Keratinocyte (primary cell): ENCODE measurements at regions not wholly inside any gene's neighbourhood (a gene's known extent, or its start where the extent isn't known, plus 50 kb on each side); places are given as distances from the start of the nearest gene placed in this dataset.

Experiments used
- DNase-seq: peaks from one replicate; pipeline ENCODE4 v3.0.0-alpha.2; 2011; ENCODE audit warnings: low read depth, missing footprints, low spot score
- FAIRE-seq: peaks from 2 replicates; lab custom pipeline; 2011; peaks lifted over from hg19 to GRCh38; lab: Jason Lieb, UNC
- H2AFZ ChIP-seq: 2 replicates; pipeline ENCODE4 v1.6.0; 2012; ENCODE audit warnings: low read length, control low read depth, inconsistent platforms; ENCODE audit not compliant: control insufficient read depth
- H3K27ac ChIP-seq: 2 replicates; pipeline ENCODE4 v1.5.1; 2011; ENCODE audit warnings: low read length; ENCODE audit not compliant: control insufficient read depth, insufficient read depth
- H3K27me3 ChIP-seq: 3 replicates; pipeline ENCODE4 v1.6.0; 2011; ENCODE audit warnings: low read length; ENCODE audit not compliant: control insufficient read depth, insufficient read depth; ENCODE audit errors: extremely low read depth
- H3K36me3 ChIP-seq, 2 experiments: 2 replicates in 1 of 2; 3 replicates in 1 of 2; pipeline ENCODE4 v1.5.1; 2011; ENCODE audit warnings: low read length in 2 of 2, mild to moderate bottlenecking in 1 of 2; ENCODE audit not compliant: control insufficient read depth in 2 of 2, insufficient read depth in 2 of 2; ENCODE audit errors: extremely low read depth in 1 of 2
- H3K4me1 ChIP-seq: 3 replicates; pipeline ENCODE4 v1.5.1; 2011; ENCODE audit warnings: low read length; ENCODE audit not compliant: control insufficient read depth, insufficient read depth; ENCODE audit errors: extremely low read depth
- H3K4me2 ChIP-seq: 3 replicates; pipeline ENCODE4 v1.6.0; 2011; ENCODE audit warnings: low read depth, low read length; ENCODE audit not compliant: control insufficient read depth, insufficient read depth; ENCODE audit errors: extremely low read depth
- H3K4me3 ChIP-seq, 3 experiments: fragments of 200-600 bp in 1 of 3; sonication (generic) in 1 of 3; 2 replicates in 2 of 3; 3 replicates in 1 of 3; pipeline ENCODE4 v1.5.1; 2011 to 2016; ENCODE audit warnings: low read length in 3 of 3, mild to moderate bottlenecking in 3 of 3, control low read depth in 2 of 3, inconsistent platforms in 1 of 3, low read depth in 1 of 3, mixed read lengths in 1 of 3, mixed run types in 1 of 3, moderate library complexity in 1 of 3; ENCODE audit not compliant: control insufficient read depth in 2 of 3, insufficient read depth in 2 of 3; ENCODE audit errors: extremely low read depth in 1 of 3
- H3K79me2 ChIP-seq: 2 replicates; pipeline ENCODE4 v1.6.0; 2012; ENCODE audit warnings: low read length; ENCODE audit not compliant: control insufficient read depth, insufficient read depth
- H3K9ac ChIP-seq: 3 replicates; pipeline ENCODE4 v1.6.0; 2011; ENCODE audit warnings: low read length; ENCODE audit not compliant: control insufficient read depth, insufficient read depth; ENCODE audit errors: extremely low read depth
- H3K9me1 ChIP-seq: 3 replicates; pipeline ENCODE4 v1.6.0; 2011; ENCODE audit warnings: low read length; ENCODE audit not compliant: control insufficient read depth, insufficient read depth; ENCODE audit errors: extremely low read depth
- H3K9me3 ChIP-seq: 2 replicates; pipeline ENCODE4 v1.5.1; 2012; ENCODE audit warnings: low read depth, low read length; ENCODE audit not compliant: control insufficient read depth
- H4K20me1 ChIP-seq: 3 replicates; pipeline ENCODE4 v1.6.0; 2011; ENCODE audit warnings: low read length; ENCODE audit not compliant: control insufficient read depth, insufficient read depth; ENCODE audit errors: extremely low read depth
- CTCF ChIP-seq, 3 experiments: IDR thresholded peaks in 1 of 3; conservative IDR thresholded peaks in 1 of 3; optimal IDR thresholded peaks in 1 of 3; 2 replicates in 2 of 3; 3 replicates in 1 of 3; pipeline versions ENCODE3 to v1.5.1; 2011; ENCODE audit warnings: low read length in 3 of 3, mild to moderate bottlenecking in 3 of 3, moderate library complexity in 2 of 3, control low read depth in 1 of 3, inconsistent platforms in 1 of 3; ENCODE audit not compliant: insufficient read depth in 2 of 3; ENCODE audit errors: extremely low read depth in 1 of 3
- EZH2 ChIP-seq: IDR thresholded peaks from one replicate; pipeline ENCODE4 v1.6.1; 2012; ENCODE audit warnings: inconsistent platforms, mild to moderate bottlenecking, low read length, moderate library complexity
- dilution Hi-C: fragments of 300-500 bp; cut with MboI; formaldehyde crosslinking; loops from one replicate; pipeline ENCODE4 v1.7.0; 2020; ENCODE audit warnings: low sequenced_read_pairs; ENCODE audit not compliant: extremely low pct_ligation_motif_present

- FAIRE-seq = no peak
These were observed 132.4 kb upstream of the ITGA6 start for GRCh38 chr2:172294983-172295382.

GRCh38 chr2:172295677-172296076, 131.7 kb upstream of the ITGA6 start:
- dilution Hi-C loops = no loop called here
- Histone ChIP-seq H4K20me1 (no peaks in the 10 kb centered on the region), H3K4me1 (peaks cover 17% of the 10 kb centered on the region), H3K27me3 (no peaks in the 10 kb centered on the region), H3K9me1 (no peaks in the 10 kb centered on the region), H3K27ac (no peak overlapping the region), H3K4me3 (no peak overlapping the region), H2AFZ (no peak overlapping the region), H3K9ac (no peak overlapping the region), H3K9me3 (no peaks in the 10 kb centered on the region), H3K79me2 (no peaks in the 10 kb centered on the region), H3K4me2 (no peak overlapping the region), H3K36me3 (no peaks in the 10 kb centered on the region)
- DNase-seq = no peak
- no peak for FAIRE-seq
- TF ChIP-seq EZH2 (no peak), CTCF (optimal IDR thresholded peaks at IDR 0.05 in 1 of 3, IDR thresholded peaks at IDR 0.05 in 1 of 3, conservative IDR thresholded peaks at IDR 0.05 in 1 of 3; ENCODE audit: extremely low read depth in 1 of 3, insufficient read depth in 2 of 3, low read length in 3 of 3) (no peak)

More at GRCh38 chr2:172294983-172295382, 132.4 kb upstream of the ITGA6 start:
- H2AFZ ChIP-seq = no peak overlapping the region
- peaks cover 17% of the 10 kb centered on the region for H3K4me1 ChIP-seq
- no peaks in the 10 kb centered on the region for H3K36me3 ChIP-seq
- H3K9me3 ChIP-seq = no peaks in the 10 kb centered on the region
- H3K9me1 ChIP-seq = no peaks in the 10 kb centered on the region
- dilution Hi-C loops = no loop called here
- TF ChIP-seq CTCF (optimal IDR thresholded peaks at IDR 0.05 in 1 of 3, IDR thresholded peaks at IDR 0.05 in 1 of 3, conservative IDR thresholded peaks at IDR 0.05 in 1 of 3; ENCODE audit: extremely low read depth in 1 of 3, insufficient read depth in 2 of 3, low read length in 3 of 3) (no peak), EZH2 (no peak)
- H3K9ac ChIP-seq = no peak overlapping the region
- no peaks in the 10 kb centered on the region for H4K20me1 ChIP-seq
- DNase-seq = no peak
- no peak overlapping the region for H3K4me3 ChIP-seq
- no peak overlapping the region for H3K27ac ChIP-seq
- no peak overlapping the region for H3K4me2 ChIP-seq
- no peaks in the 10 kb centered on the region for H3K79me2 ChIP-seq
- H3K27me3 ChIP-seq = no peaks in the 10 kb centered on the region
